ENCODE measurements at regions not wholly inside any gene's neighbourhood (a gene's known extent, or its start where the extent isn't known, plus 50 kb on each side); places are given as distances from the start of the nearest gene placed in this dataset.

DNA sequence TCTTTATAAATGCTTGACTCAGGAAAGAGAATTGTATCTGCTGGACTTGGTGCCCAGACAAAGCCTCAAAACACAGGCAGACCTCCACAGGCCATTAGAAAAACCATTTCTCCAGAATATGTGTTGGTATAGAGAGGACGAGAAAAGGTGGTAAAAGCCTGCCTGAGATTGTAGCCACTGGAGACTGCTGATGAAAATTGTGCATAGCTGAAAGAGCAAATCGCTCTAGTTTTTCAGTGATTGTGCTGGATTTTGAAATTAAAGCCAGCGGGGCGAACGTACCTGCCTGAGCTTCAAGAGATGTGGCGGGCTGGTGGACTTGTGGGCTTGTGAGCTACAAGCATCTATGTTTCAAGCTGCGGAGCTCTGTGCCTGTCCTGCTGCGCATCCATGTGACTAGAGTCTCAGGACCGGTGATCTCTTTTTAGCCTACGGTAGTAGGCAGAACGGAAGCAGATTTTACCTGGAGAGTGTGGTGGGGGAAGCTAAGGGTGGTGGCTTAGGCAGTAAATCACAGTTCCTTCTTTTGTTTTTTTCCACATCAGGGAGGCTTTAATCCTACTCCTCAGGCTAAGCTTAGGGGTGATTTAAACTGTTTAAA, 193.6 kb downstream of the SREK1 start:
- Histone ChIP-seq H3K27ac (ENCODE audit: insufficient read length, low read depth, low read length) (no peak overlapping the region), H2BK12ac (ENCODE audit: insufficient read length, low read depth, low read length) (no peak overlapping the region), H2AFZ (ENCODE audit: low read length) (no peak overlapping the region), H3K9me3 (ENCODE audit: control insufficient read depth, low read depth, low read length) (no peaks in the 10 kb centered on the region), H3K4me2 (ENCODE audit: insufficient read depth, insufficient read length, low read length) (no peak overlapping the region), H3K4me1 (ENCODE audit: insufficient read depth, low read length) (peaks cover 3% of the 10 kb centered on the region; the same call in 1 of the 2 replicates), H3K79me2 (ENCODE audit: insufficient read depth, low read length) (no peaks in the 10 kb centered on the region), H2BK20ac (ENCODE audit: low read depth, low read length, poor library complexity, severe bottlenecking) (no peak overlapping the region), H2BK120ac (ENCODE audit: low read depth, low read length, poor library complexity, severe bottlenecking) (no peak overlapping the region), H3K56ac (ENCODE audit: insufficient read length, low read depth, low read length) (no peak overlapping the region), H3T11ph (ENCODE audit: low read length) (no peak overlapping the region), H3K27me3 (ENCODE audit: insufficient read depth, low read length) (no peaks in the 10 kb centered on the region), H3K14ac (ENCODE audit: insufficient read depth, low read length) (no peak overlapping the region), H2BK5ac (ENCODE audit: insufficient read length, low read length) (no peak overlapping the region), H4K5ac (ENCODE audit: insufficient read length, low read depth, low read length) (no peak overlapping the region), H3K23me2 (ENCODE audit: insufficient read length, low read depth, low read length, poor library complexity, severe bottlenecking) (no peaks in the 10 kb centered on the region), H2BK15ac (ENCODE audit: low read depth, low read length) (no peak overlapping the region), H4K8ac (replicated peaks; ENCODE audit: insufficient read length, low read depth, low read length) (no peak overlapping the region), H4K20me1 (ENCODE audit: control insufficient read depth, insufficient read depth, insufficient read length) (no peaks in the 10 kb centered on the region), H3K4ac (ENCODE audit: low read depth, low read length) (no peak overlapping the region), H4K91ac (ENCODE audit: insufficient read length, low read depth, low read length) (no peak overlapping the region), H2AK5ac (ENCODE audit: insufficient read length, low read length) (no peak overlapping the region), H3K9ac (ENCODE audit: extremely low read depth, insufficient read length, low read length) (no peak overlapping the region), H3K18ac (ENCODE audit: insufficient read length, low read depth, low read length) (no peak overlapping the region), H3K79me1 (ENCODE audit: insufficient read depth, low read depth, low read length, poor library complexity, severe bottlenecking) (no peaks in the 10 kb centered on the region), H3K23ac (ENCODE audit: insufficient read length, low read depth, low read length) (no peak overlapping the region)
- H3K36me3 Mint-ChIP-seq (ENCODE audit: insufficient read depth in 1 of 3, low read depth in 3 of 3), result peaks cover 0 to 4% (median 0%) of the 10 kb centered on the region in 3 experiments; a peak in 1 of 7 replicates
- peaks cover 17 to 23% of the 10 kb centered on the region in 2 experiments for H3K4me1 Mint-ChIP-seq
- peaks cover 0 to 3% of the 10 kb centered on the region in 2 experiments; a peak in 3 of 5 replicates for H3K9me3 Mint-ChIP-seq
- H3K27ac Mint-ChIP-seq, result peak overlapping the region in 2 of 3 experiments; percentile 10 to 87; a peak in 3 of 7 replicates
- no peaks in the 10 kb centered on the region; the same call in none of the 2 replicates for H3K27me3 Mint-ChIP-seq (ENCODE audit: low read depth)
- TF ChIP-seq, protein P1, sequence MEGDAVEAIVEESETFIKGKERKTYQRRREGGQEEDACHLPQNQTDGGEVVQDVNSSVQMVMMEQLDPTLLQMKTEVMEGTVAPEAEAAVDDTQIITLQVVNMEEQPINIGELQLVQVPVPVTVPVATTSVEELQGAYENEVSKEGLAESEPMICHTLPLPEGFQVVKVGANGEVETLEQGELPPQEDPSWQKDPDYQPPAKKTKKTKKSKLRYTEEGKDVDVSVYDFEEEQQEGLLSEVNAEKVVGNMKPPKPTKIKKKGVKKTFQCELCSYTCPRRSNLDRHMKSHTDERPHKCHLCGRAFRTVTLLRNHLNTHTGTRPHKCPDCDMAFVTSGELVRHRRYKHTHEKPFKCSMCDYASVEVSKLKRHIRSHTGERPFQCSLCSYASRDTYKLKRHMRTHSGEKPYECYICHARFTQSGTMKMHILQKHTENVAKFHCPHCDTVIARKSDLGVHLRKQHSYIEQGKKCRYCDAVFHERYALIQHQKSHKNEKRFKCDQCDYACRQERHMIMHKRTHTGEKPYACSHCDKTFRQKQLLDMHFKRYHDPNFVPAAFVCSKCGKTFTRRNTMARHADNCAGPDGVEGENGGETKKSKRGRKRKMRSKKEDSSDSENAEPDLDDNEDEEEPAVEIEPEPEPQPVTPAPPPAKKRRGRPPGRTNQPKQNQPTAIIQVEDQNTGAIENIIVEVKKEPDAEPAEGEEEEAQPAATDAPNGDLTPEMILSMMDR (conservative IDR thresholded peaks at IDR 0.05), result no peak
- no peak for DNase-seq
- WGBS (ENCODE audit: extremely low coverage, insufficient read length, low lambda C conversion rate), result no CpG with 5 or more reads among the region's 11 CpGs
- no peak overlapping the region; a peak in 1 of 5 replicates for H3K4me3 Mint-ChIP-seq

All from H9 (cell line).